DND-41 (cell line): ENCODE measurements at regions not wholly inside any gene's neighbourhood (a gene's known extent, or its start where the extent isn't known, plus 50 kb on each side); places are given as distances from the start of the nearest gene placed in this dataset.
A peak's percentile ranks its signal among the peaks of the same experiment; 100 is the strongest.

Experiments used
- ATAC-seq: fragments of 200-7000 bp; cut with Tn5 transposase; 3 replicates; pipeline ENCODE4 v1.9.1; 2021; ENCODE audit warnings: low read depth; ENCODE audit not compliant: insufficient read depth
- DNase-seq: peaks from one replicate; pipeline ENCODE4 v3.0.0-alpha.2; 2020
- H2AFZ ChIP-seq: 2 replicates; pipeline ENCODE4 v1.6.0; 2012; ENCODE audit warnings: low read depth, low read length
- H3K27ac ChIP-seq: 2 replicates; pipeline ENCODE4 v1.5.1; 2012; ENCODE audit warnings: low read length, inconsistent platforms
- H3K27me3 ChIP-seq: fragments of 200-600 bp; sonication (generic); 2 replicates; pipeline ENCODE4 v1.6.0; 2012; ENCODE audit warnings: low read length, mild to moderate bottlenecking, inconsistent platforms; ENCODE audit not compliant: insufficient read depth, poor library complexity
- H3K36me3 ChIP-seq: 2 replicates; pipeline ENCODE4 v1.5.1; 2012; ENCODE audit warnings: low read length, inconsistent platforms; ENCODE audit not compliant: insufficient read depth
- H3K4me1 ChIP-seq: 2 replicates; pipeline ENCODE4 v1.5.1; 2012; ENCODE audit warnings: mild to moderate bottlenecking, low read length; ENCODE audit not compliant: insufficient read depth
- H3K4me2 ChIP-seq: 2 replicates; pipeline ENCODE4 v1.6.0; 2012; ENCODE audit warnings: mild to moderate bottlenecking, moderate library complexity, low read length, inconsistent platforms; ENCODE audit not compliant: insufficient read depth
- H3K4me3 ChIP-seq, 2 experiments: fragments of 200-600 bp in 1 of 2; shearing (Covaris generic) in 1 of 2; 2 replicates each; pipeline ENCODE4 v1.5.1; 2012 to 2016; ENCODE audit warnings: inconsistent platforms in 2 of 2, low read length in 2 of 2, mild to moderate bottlenecking in 2 of 2, low read depth in 1 of 2, moderate library complexity in 1 of 2
- H3K79me2 ChIP-seq: 2 replicates; pipeline ENCODE4 v1.6.0; 2012; ENCODE audit warnings: low read length, inconsistent platforms; ENCODE audit not compliant: insufficient read depth
- H3K9ac ChIP-seq: 2 replicates; pipeline ENCODE4 v1.6.0; 2012; ENCODE audit warnings: low read depth, mild to moderate bottlenecking, inconsistent platforms, low read length, moderate library complexity
- H3K9me3 ChIP-seq: 2 replicates; pipeline ENCODE4 v1.5.1; 2012; ENCODE audit warnings: low read length, moderate library complexity, mild to moderate bottlenecking, inconsistent platforms; ENCODE audit not compliant: insufficient read depth, severe bottlenecking
- H4K20me1 ChIP-seq: 2 replicates; pipeline ENCODE4 v1.6.0; 2012; ENCODE audit warnings: low read length; ENCODE audit not compliant: insufficient read depth
- CTCF ChIP-seq: IDR thresholded peaks from 2 replicates; pipeline ENCODE4 v1.5.1; 2012; ENCODE audit warnings: borderline replicate concordance, low read length, moderate library complexity, mild to moderate bottlenecking; ENCODE audit not compliant: poor library complexity, severe bottlenecking; ENCODE audit errors: extremely low read depth
- EZH2 ChIP-seq: IDR thresholded peaks from 3 replicates; pipeline ENCODE4 v1.6.1; 2012; ENCODE audit warnings: borderline replicate concordance, low read depth, mild to moderate bottlenecking, moderate library complexity, low read length, inconsistent platforms; ENCODE audit not compliant: severe bottlenecking

- Histone ChIP-seq H3K4me2 (no peak overlapping the region), H3K79me2 (no peaks in the 10 kb centered on the region), H3K9me3 (no peaks in the 10 kb centered on the region), H3K27me3 (no peaks in the 10 kb centered on the region), H4K20me1 (no peaks in the 10 kb centered on the region), H2AFZ (no peak overlapping the region), H3K27ac (no peak overlapping the region), H3K4me3 (no peak overlapping the region), H3K36me3 (no peaks in the 10 kb centered on the region), H3K9ac (no peak overlapping the region), H3K4me1 (peaks cover 25% of the 10 kb centered on the region)
- ATAC-seq (no peak), DNase-seq (no peak)
- TF ChIP-seq EZH2 (no peak), CTCF (no peak)
Measured at GRCh38 chr20:39108746-39109145, 146.6 kb downstream of the DHX35 start.

- H2AFZ ChIP-seq: no peak overlapping the region
- H3K36me3 ChIP-seq: no peaks in the 10 kb centered on the region
- no peaks in the 10 kb centered on the region for H4K20me1 ChIP-seq
- no peaks in the 10 kb centered on the region for H3K27me3 ChIP-seq
- ATAC-seq: no peak
- peaks cover 15% of the 10 kb centered on the region for H3K4me1 ChIP-seq
- H3K79me2 ChIP-seq: no peaks in the 10 kb centered on the region
- no peak for DNase-seq
- H3K4me2 ChIP-seq: no peak overlapping the region
- H3K4me3 ChIP-seq: no peak overlapping the region
- H3K27ac ChIP-seq: no peak overlapping the region
- peaks cover 2% of the 10 kb centered on the region for H3K9me3 ChIP-seq
- no peak for TF ChIP-seq EZH2
- TF ChIP-seq CTCF: no peak
- H3K9ac ChIP-seq: no peak overlapping the region
Measured at GRCh38 chr20:39107741-39108140, 145.6 kb downstream of the DHX35 start.

- Histone ChIP-seq H3K9ac (no peak overlapping the region), H3K36me3 (no peaks in the 10 kb centered on the region), H4K20me1 (no peaks in the 10 kb centered on the region), H3K79me2 (no peaks in the 10 kb centered on the region), H3K4me2 (no peak overlapping the region), H3K9me3 (peaks cover 2% of the 10 kb centered on the region), H3K27ac (no peak overlapping the region), H2AFZ (no peak overlapping the region), H3K27me3 (no peaks in the 10 kb centered on the region), H3K4me1 (peaks cover 5% of the 10 kb centered on the region), H3K4me3 (no peak overlapping the region)
- no peak for TF ChIP-seq CTCF
- TF ChIP-seq EZH2: no peak
- no peak for DNase-seq
- ATAC-seq: no peak
Measured at GRCh38 chr20:39106791-39107190, 144.6 kb downstream of the DHX35 start.

GRCh38 chr20:39105551-39105950 lies 143.4 kb downstream of the DHX35 start:
- ATAC-seq (no peak), DNase-seq (no peak)
- Histone ChIP-seq H3K27ac (no peak overlapping the region), H3K36me3 (no peaks in the 10 kb centered on the region), H2AFZ (no peak overlapping the region), H3K79me2 (no peaks in the 10 kb centered on the region), H3K9ac (no peak overlapping the region), H3K4me2 (no peak overlapping the region), H3K4me3 (no peak overlapping the region), H4K20me1 (no peaks in the 10 kb centered on the region), H3K4me1 (0 out of 2 replicates have a peak, but pooled peaks cover 3% of the 10 kb centered on the region), H3K9me3 (peaks cover 2% of the 10 kb centered on the region), H3K27me3 (no peaks in the 10 kb centered on the region)
- TF ChIP-seq CTCF (peak; percentile 48), EZH2 (no peak)
